NCI-H187 treated with DMSO at 0.1 percent for 48 hours (cell line): ENCODE measurements at regions not wholly inside any gene's neighbourhood (a gene's known extent, or its start where the extent isn't known, plus 50 kb on each side); places are given as distances from the start of the nearest gene placed in this dataset.

ENCODE experiments used
- DNase-seq: peaks from one replicate; lab custom pipeline; 2025; lab: John Stamatoyannopoulos, UW

- DNase-seq = no peak
Observed at GRCh38 chr9:14031810-14032209, 282.1 kb downstream of the NFIB start.

DNA sequence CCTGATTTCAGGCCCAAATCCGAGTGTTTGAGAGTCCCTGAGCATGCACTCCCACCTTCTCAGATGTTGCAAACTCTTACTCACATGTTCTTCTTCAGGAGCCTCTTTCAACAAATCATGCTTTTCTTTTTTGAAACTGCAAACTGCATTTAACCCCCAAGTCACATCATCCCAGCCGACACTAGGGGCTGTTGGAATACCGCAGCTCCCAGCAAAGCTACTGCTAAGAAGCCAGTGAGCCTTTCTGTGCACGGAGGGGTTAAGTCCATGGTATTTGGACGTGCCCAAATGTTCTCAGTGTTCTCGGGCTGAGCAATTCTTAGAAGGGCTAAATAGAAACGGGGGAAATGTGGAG is 282.9 kb downstream of the NFIB start:
- no peak for DNase-seq

GRCh38 chr9:14030375-14031059 is 283.4 kb downstream of the NFIB start:
- DNase-seq = no peak

DNA sequence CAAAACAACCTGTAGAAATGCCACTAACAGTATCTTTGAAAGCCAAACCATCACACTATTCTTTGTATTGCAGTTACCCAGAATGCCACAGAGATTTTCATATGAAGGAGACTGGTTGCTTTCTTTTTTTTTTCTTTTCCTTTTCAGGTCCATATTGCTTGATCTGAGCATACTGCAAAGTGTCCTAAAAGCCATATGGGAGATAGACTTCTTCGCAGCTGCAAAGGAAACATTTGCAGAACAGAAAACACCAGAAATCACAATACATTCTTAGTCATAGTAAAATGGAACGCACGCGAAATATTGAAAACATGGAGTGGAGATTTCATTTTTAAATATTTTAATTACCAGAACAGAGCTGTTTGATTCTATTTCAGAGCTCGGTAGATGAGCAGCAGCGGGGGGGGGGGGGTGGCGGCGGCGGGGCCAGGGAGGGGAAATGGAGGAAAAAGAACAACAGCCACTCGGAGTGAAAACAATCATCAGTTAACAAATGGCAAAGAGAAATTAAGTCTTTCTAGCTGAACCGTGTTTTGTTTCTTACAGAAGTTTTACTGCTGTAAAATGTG is 284.1 kb downstream of the NFIB start:
- no peak for DNase-seq

DNA sequence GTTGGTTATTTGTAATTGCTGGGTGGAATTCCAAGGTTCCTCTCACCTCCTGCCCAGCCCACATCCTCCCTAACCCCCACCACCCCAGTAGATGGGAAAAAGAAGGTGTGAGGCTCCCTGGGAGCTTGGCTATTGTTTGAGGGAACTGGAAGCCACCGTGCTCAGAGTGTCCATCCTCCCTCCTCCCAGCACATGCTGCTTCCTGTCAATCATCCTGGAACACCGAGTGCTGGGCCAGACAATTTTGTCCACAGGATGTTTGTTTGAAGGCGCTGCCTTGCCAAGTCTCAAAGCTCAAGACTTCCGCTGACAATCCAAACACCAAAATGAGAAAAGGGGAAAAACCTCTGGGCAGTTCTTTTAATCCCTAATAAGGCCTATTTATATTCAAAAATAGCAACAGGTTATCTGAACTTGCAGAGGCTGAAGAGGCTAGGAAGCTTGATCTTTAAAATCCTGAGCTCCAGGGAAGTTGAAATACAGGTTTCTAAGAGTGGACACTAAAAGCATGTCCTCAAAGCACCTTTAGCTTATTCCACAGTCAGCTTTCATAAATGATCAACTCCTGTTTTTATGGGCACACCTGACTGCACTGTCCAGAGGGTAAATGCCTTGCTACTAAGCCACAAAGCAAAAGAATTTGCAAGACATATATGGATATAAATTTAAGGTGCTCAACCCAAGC is 286.7 kb downstream of the NFIB start:
- no peak for DNase-seq

- DNase-seq = no peak
Observed at GRCh38 chr9:14025741-14026140, 288.2 kb downstream of the NFIB start.

DNA sequence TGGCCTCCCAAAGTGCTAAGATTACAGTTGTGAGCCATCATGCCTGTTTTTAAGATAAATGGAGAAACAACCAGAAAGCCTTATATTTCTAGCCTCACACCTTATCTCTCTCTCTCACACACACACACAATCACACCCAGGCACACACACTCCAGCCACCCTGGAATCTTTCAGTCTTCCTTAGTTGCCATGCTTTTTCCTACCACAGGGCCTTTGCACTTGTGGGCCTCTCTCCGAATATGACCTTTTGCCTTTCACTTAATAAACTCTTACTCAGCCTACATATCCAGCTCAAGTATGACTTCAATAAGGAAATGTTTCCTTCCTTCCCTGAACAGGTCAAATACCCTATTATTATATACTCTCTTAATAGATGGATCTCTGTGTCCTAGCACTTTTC is 290.7 kb downstream of the NFIB start:
- DNase-seq = no peak

GRCh38 chr9:14021871-14022525 is 291.9 kb downstream of the NFIB start:
- no peak for DNase-seq

GRCh38 chr9:14018081-14018480 is 295.9 kb downstream of the NFIB start:
- no peak for DNase-seq

- DNase-seq = no peak
Observed at GRCh38 chr9:14014744-14015143, 299.2 kb downstream of the NFIB start.

- no peak for DNase-seq
Observed at GRCh38 chr9:14014218-14014617, 299.7 kb downstream of the NFIB start.

DNA sequence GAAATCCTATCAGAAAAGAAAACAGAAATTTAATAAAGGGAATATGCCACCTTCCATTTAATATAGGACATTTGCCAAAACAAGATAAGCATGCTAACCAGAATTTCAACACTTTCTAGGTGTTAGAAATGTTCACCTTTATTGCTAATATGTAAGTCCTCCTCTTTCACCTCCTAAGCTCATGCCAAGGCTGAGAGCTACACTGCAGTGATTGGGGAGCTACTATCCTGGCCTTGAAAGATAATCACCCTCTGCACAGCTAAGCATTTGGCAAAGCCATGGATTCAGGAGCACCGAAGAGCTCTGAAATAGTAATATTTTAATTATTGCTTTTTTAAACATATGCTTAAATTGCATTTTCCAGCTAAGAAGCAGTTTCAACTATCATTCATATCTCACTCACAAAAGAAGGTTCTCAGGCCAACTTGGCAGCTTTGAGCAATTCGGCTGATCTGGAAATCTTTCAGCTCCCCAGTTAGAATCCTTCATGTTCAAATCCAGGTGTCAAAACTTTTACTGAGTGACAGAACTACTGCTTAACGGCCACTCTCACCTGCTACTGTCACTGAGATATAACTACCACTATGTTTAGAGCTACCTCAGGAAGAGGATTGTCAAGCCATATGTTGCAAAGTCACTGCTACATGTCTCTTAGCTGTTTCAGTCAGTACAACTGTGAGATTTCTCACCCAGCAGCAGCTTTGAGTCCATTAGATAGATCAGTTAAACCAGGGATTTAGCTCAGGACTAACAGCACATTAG is 302.0 kb downstream of the NFIB start:
- no peak for DNase-seq

DNA sequence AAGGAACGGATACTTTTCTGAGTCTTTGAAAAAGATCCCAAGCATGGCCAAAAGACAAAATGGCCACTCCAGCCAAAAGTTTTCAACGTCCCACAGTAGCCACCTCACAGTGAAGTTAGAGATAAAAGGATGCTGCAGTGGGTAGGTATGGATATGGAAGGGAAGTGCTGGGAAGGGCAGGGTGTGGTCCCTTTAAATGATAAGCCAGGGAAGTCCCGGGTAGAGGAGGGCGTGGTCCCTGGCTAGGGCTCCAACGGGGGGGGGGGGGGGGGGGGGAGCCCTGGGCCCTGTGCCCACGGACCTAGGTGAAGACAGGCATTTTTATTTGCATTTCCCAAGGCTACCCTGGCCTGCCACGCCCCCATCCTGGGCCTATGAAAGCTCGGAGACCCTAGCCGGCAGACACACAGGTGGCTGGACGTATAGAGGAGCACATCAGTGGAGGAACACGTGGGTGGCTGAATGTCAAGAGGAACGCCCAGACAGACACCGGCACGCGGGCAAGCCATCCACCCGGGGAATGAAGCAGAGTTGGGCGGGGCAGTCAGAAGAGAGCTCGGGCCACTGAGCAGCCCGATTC is 306.7 kb downstream of the NFIB start:
- no peak for DNase-seq

DNA sequence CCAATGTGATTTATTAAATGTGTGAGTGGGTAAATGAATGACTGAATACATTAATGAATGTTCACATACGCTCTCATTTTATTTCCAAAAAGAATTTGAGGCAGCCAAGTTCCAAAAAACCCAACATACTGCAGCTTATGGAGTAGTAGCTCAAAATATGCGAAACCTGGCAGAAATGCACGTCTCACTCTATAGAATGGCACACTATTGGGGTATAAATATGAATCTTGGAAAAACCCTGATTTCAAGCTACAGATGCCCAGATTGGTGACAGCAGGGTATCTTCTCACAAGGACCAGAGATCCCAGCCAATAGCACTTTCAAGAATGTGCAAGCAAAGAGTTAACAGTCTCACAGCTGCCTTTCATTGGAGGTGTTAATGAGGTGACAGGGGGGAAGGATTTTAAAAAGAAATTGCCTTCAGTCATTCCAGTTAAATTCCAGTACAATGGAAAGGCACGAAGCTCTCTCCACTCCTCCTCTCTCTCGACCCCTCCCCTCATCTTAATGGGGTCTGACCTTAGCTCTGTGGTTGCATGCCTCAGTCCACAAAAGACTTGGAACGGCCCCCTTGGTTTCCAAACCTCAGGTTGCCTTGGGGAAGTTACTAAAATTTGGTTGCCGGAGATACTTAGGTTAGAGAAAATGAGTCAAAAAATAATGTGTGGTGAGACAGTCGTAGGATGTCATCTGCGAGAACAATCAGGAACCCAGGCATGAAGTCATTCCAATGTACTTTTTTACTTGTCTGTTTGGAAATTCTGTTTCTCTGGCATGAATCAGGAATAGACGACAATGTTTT is 307.4 kb downstream of the NFIB start:
- DNase-seq = no peak

- DNase-seq = no peak
Observed at GRCh38 chr9:14004110-14004509, 309.8 kb downstream of the NFIB start.

- no peak for DNase-seq
Observed at GRCh38 chr9:13994240-13994639, 319.7 kb downstream of the NFIB start.

DNA sequence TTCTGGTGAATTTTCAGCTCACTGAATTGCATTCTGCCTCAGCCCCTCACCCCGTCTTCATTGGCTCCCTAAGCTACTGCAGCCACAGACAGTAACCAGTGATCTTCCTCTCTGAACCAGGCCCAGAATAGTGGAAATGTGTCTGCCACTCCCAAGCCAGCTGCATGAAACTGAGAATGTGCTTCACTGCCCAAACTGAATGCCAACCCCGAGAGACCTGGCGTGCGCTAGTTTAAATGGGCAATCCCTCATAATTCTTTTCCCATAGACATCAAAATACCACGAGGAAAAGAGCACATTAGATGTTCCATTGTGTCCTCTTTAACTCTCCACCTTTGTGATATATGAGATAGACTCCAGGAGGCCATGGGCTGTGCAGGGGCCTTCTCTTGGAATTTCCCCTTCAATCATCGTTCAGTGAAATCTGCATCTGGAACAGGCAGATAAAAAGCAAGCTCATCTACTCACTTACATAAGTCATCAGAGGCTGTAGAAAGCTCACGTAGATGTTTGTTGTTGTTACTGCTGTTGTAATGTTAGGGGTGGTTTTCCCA is 320.2 kb downstream of the NFIB start:
- DNase-seq = peak; percentile 36

- peak; percentile 88 for DNase-seq
Observed at GRCh38 chr9:13992138-13993088, 321.5 kb downstream of the NFIB start.

DNA sequence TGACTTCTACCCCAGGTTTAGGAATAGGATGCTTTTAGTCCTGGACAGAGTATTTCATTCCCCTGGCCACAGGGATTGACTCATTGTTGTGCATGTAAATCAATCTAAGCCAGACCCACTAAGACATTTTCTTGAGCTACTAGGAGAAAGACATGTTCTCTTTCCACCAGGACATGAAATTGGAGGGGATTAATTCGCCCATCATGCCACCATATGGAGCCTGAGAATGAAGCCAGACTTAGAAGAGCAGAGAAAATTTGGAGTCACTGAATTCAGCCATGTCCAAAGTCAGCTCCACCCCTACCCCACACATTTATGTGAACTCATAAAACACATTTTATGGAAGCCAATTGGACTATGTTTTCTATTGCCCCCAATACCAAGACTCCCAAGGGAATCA is 322.5 kb downstream of the NFIB start:
- DNase-seq = no peak

DNA sequence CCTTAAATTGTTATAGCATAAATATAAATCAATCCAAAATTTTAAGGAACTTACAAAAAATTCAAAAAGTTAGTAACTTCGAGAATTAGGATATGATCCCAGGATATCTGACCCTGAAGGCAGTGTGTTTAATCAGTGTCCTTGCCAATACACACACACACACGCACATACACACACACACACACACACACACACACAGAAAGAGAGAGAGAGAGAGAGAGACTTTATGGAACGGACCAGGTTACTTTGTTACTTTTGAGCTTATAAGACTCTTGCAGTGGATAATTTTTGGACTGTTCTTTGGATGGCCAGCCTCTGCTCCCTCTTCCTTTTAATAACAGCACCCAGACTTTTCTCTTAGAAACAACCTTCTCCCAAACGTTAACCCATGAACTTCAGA is 322.9 kb downstream of the NFIB start:
- DNase-seq = no peak
